Right atrium auricular region (tissue), 2 donors: ENCODE measurements at regions not wholly inside any gene's neighbourhood (a gene's known extent, or its start where the extent isn't known, plus 50 kb on each side); places are given as distances from the start of the nearest gene placed in this dataset.

Experiments used
- DNase-seq: peaks from one replicate; pipeline ENCODE4 v3.0.0-alpha.2; 2019; ENCODE audit warnings: low spot score
- H3K27ac ChIP-seq, 2 donors: fragments of 200-600 bp; sonication (generic); 1 replicate in 1 of 2; 2 replicates in 1 of 2; pipeline ENCODE4 v1.5.1; 2016 to 2019
- H3K27me3 ChIP-seq, 2 donors: fragments of 200-600 bp; sonication (generic); one replicate each; pipeline versions ENCODE4 v1.5.1 to v1.6.0; 2017 to 2019
- H3K36me3 ChIP-seq: fragments of 200-600 bp; sonication (generic); one replicate; pipeline ENCODE4 v1.5.1; 2016
- H3K4me1 ChIP-seq, 2 donors: fragments of 200-600 bp; sonication (generic); one replicate each; pipeline versions ENCODE4 v1.5.1 to v1.6.0; 2017 to 2019
- H3K4me3 ChIP-seq, 2 donors: fragments of 200-600 bp; sonication (generic); 1 replicate in 1 of 2; 2 replicates in 1 of 2; pipeline ENCODE4 v1.5.1; 2017 to 2019; ENCODE audit warnings: mild to moderate bottlenecking in 1 of 2, moderate library complexity in 1 of 2
- H3K9me3 ChIP-seq, 2 donors: fragments of 200-600 bp; sonication (generic); one replicate each; pipeline ENCODE4 v1.5.1; 2019
- TF ChIP-seq, protein P1 (sequence below), 2 donors: fragments of 200-600 bp; sonication (generic); IDR thresholded peaks; one replicate each; pipeline ENCODE4 v1.5.1; 2019; ENCODE audit warnings: antibody characterized with exemption in 2 of 2

DNA sequence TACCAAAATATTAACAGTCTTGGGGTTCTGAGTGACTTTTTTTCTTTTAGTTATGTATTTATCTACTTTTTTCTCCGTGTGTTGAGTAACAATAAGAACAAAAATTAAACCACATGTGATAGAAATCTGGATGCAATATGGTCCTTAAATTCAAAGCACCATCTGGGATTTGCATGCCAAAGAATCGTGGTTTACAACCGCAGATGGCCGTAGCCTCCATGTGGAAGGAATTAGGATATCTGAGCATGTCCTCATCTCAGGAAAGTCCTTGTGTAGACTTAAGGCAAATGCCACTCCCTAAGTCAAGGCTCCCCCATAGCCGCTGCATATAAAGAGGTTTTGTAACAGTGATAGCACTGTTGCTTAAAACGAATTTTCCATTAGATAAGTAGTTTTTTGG is 304.0 kb downstream of the ZEB1 start:
- Histone ChIP-seq H3K27me3 (no peaks in the 10 kb centered on the region), H3K27ac (peak overlapping the region; percentile 6 to 60), H3K9me3 (peaks cover 0 to 20% of the 10 kb centered on the region in 2 donors), H3K4me1 (peaks cover 0 to 48% of the 10 kb centered on the region in 2 donors), H3K36me3 (no peaks in the 10 kb centered on the region), H3K4me3 (no peak overlapping the region)
- TF ChIP-seq, protein P1, sequence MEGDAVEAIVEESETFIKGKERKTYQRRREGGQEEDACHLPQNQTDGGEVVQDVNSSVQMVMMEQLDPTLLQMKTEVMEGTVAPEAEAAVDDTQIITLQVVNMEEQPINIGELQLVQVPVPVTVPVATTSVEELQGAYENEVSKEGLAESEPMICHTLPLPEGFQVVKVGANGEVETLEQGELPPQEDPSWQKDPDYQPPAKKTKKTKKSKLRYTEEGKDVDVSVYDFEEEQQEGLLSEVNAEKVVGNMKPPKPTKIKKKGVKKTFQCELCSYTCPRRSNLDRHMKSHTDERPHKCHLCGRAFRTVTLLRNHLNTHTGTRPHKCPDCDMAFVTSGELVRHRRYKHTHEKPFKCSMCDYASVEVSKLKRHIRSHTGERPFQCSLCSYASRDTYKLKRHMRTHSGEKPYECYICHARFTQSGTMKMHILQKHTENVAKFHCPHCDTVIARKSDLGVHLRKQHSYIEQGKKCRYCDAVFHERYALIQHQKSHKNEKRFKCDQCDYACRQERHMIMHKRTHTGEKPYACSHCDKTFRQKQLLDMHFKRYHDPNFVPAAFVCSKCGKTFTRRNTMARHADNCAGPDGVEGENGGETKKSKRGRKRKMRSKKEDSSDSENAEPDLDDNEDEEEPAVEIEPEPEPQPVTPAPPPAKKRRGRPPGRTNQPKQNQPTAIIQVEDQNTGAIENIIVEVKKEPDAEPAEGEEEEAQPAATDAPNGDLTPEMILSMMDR (IDR thresholded peaks at IDR 0.05), result no peak
- DNase-seq, result no peak

GRCh38 chr10:31621733-31622132 is 302.7 kb downstream of the ZEB1 start:
- no peak overlapping the region for H3K4me3 ChIP-seq
- H3K27ac ChIP-seq, result no peak overlapping the region
- peaks cover 0 to 17% of the 10 kb centered on the region in 2 donors for H3K9me3 ChIP-seq
- DNase-seq, result no peak
- TF ChIP-seq, protein P1 (IDR thresholded peaks at IDR 0.05), result no peak
- no peaks in the 10 kb centered on the region for H3K36me3 ChIP-seq
- H3K27me3 ChIP-seq, result no peaks in the 10 kb centered on the region
- peaks cover 0 to 50% of the 10 kb centered on the region in 2 donors for H3K4me1 ChIP-seq

GRCh38 chr10:31620226-31621151 is 301.5 kb downstream of the ZEB1 start:
- Histone ChIP-seq H3K36me3 (no peaks in the 10 kb centered on the region), H3K4me1 (peaks cover 0 to 50% of the 10 kb centered on the region in 2 donors), H3K9me3 (peaks cover 0 to 6% of the 10 kb centered on the region in 2 donors), H3K4me3 (no peak overlapping the region), H3K27ac (peak overlapping the region; percentile 12 to 13), H3K27me3 (no peaks in the 10 kb centered on the region)
- TF ChIP-seq, protein P1 (IDR thresholded peaks at IDR 0.05), result peak in 1 of 2 donors; percentile 53
- peak; percentile 85 for DNase-seq

- no peak for DNase-seq
- peaks cover 0 to 50% of the 10 kb centered on the region in 2 donors for H3K4me1 ChIP-seq
- H3K27ac ChIP-seq, result peak overlapping the region; percentile 32 to 39
Observed at GRCh38 chr10:31619531-31620061, 300.6 kb downstream of the ZEB1 start.

DNA sequence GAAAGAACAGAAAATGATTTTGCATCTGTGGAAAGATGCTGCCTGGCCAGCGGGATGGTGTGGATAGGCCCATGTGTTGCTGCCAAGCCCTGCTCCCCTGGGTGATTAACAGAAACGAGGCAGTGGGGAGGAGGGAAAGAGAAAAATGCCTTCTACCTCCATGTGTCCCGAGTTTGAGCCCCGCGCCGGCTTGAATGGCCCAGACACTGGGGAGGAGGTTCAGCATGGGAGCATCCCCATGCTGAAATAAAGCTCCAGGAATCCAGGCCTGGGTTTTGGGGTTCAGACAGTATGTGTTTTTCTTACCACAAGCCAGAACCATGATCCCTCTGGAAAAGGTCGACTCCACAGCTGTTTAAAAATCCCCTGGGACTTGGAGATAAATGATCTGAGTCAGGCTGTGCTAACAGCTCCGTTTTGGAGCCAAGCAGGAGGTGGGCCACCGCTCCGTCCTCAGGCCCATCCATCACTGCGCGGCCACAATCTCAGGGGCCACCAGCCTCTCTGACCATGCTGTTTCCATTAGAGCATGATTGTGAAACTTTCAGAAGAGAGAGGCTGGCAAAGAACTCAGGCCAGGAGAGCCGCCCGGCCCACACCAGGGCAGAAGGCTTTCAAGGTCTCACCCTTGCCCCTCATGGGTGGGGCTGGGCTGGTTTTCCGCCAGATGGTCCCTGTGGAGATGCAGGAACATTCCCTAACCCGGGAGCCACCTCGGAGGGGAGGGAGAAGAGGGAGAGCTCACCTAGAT is 299.7 kb downstream of the ZEB1 start:
- no peak overlapping the region for H3K4me3 ChIP-seq
- no peaks in the 10 kb centered on the region for H3K9me3 ChIP-seq
- no peaks in the 10 kb centered on the region for H3K36me3 ChIP-seq
- TF ChIP-seq, protein P1 (IDR thresholded peaks at IDR 0.05), result no peak
- no peaks in the 10 kb centered on the region for H3K27me3 ChIP-seq
- peaks cover 0 to 48% of the 10 kb centered on the region in 2 donors for H3K4me1 ChIP-seq
- peak overlapping the region; percentile 39 to 40 for H3K27ac ChIP-seq
- DNase-seq, result peak; percentile 74

More at GRCh38 chr10:31619531-31620061, 300.6 kb downstream of the ZEB1 start:
- Histone ChIP-seq H3K27me3 (no peaks in the 10 kb centered on the region), H3K9me3 (peaks cover 0 to 6% of the 10 kb centered on the region in 2 donors), H3K4me3 (no peak overlapping the region), H3K36me3 (no peaks in the 10 kb centered on the region)
- TF ChIP-seq, protein P1 (IDR thresholded peaks at IDR 0.05), result no peak
